Chondrocyte (in vitro differentiated cells): ENCODE measurements at regions not wholly inside any gene's neighbourhood (a gene's known extent, or its start where the extent isn't known, plus 50 kb on each side); places are given as distances from the start of the nearest gene placed in this dataset.

Experiments
- DNase-seq: peaks from one replicate; pipeline ENCODE4 v3.0.0; 2021; ENCODE audit warnings: mixed read lengths, low spot score
- H3K27ac Mint-ChIP-seq: one replicate; pipeline ENCODE4 v1.8.0; 2021; ENCODE audit warnings: mild to moderate bottlenecking, moderate library complexity, mixed read lengths; ENCODE audit not compliant: unreplicated experiment
- H3K27me3 Mint-ChIP-seq: 2 replicates; pipeline ENCODE4 v1.8.0; 2021; ENCODE audit warnings: low read depth, mixed read lengths
- H3K36me3 Mint-ChIP-seq: 2 replicates; pipeline ENCODE4 v1.8.0; 2021; ENCODE audit warnings: low read depth, mixed read lengths
- H3K4me1 Mint-ChIP-seq: 2 replicates; pipeline ENCODE4 v1.8.0; 2021; ENCODE audit warnings: low read depth, mild to moderate bottlenecking, mixed read lengths
- H3K4me3 Mint-ChIP-seq: one replicate; pipeline ENCODE4 v1.8.0; 2021; ENCODE audit warnings: mild to moderate bottlenecking, moderate library complexity, mixed read lengths; ENCODE audit not compliant: unreplicated experiment
- H3K9me3 Mint-ChIP-seq: 2 replicates; pipeline ENCODE4 v1.8.0; 2021; ENCODE audit warnings: low read depth, mixed read lengths
- TF ChIP-seq, protein P1 (sequence below): fragments of 200-600 bp; sonication (generic); IDR thresholded peaks from 2 replicates; pipeline ENCODE4 v1.5.0; 2021; ENCODE audit warnings: antibody characterized with exemption, mild to moderate bottlenecking, moderate library complexity

DNA sequence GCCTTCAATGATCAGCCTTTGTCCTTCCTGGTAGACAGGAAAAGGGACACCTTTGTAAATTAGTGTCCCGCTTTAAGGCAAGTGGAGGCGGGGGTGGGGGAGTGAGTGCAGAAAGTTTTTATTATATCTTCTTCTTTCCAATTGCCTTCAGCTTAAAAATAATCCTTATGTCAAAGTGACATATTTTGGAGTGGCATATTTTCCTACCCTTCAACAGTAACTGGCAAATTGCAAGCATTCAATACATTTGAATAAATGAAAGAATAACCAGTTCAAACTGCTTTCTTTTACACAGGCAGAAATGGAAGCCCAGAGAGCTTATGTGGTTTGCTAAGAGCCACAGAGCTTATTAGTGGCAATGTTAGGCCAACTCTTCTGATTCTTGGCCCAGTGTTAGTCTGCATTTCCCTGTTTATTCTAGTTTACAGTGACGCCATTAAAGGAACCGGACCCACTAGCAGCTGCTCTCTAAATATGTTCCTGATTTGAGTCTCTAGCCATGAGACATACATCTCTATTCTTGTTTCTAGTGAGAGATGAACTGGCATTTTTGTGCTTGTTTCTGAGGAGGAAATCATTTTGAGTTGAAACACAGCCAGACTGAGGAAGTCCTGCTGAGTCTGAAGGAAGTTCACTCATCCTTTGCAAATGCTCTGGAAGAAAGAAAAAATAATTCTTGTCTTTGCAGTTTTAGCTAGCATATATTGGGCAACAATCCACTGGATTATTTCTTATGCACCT, 468.7 kb downstream of the NOVA1 start:
- Mint-ChIP-seq H3K27me3 (no peaks in the 10 kb centered on the region), H3K9me3 (no peaks in the 10 kb centered on the region), H3K27ac (no peak overlapping the region), H3K4me3 (no peak overlapping the region), H3K36me3 (no peaks in the 10 kb centered on the region), H3K4me1 (peaks cover 7% of the 10 kb centered on the region)
- no peak for DNase-seq
- TF ChIP-seq, protein P1, sequence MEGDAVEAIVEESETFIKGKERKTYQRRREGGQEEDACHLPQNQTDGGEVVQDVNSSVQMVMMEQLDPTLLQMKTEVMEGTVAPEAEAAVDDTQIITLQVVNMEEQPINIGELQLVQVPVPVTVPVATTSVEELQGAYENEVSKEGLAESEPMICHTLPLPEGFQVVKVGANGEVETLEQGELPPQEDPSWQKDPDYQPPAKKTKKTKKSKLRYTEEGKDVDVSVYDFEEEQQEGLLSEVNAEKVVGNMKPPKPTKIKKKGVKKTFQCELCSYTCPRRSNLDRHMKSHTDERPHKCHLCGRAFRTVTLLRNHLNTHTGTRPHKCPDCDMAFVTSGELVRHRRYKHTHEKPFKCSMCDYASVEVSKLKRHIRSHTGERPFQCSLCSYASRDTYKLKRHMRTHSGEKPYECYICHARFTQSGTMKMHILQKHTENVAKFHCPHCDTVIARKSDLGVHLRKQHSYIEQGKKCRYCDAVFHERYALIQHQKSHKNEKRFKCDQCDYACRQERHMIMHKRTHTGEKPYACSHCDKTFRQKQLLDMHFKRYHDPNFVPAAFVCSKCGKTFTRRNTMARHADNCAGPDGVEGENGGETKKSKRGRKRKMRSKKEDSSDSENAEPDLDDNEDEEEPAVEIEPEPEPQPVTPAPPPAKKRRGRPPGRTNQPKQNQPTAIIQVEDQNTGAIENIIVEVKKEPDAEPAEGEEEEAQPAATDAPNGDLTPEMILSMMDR = no peak

DNA sequence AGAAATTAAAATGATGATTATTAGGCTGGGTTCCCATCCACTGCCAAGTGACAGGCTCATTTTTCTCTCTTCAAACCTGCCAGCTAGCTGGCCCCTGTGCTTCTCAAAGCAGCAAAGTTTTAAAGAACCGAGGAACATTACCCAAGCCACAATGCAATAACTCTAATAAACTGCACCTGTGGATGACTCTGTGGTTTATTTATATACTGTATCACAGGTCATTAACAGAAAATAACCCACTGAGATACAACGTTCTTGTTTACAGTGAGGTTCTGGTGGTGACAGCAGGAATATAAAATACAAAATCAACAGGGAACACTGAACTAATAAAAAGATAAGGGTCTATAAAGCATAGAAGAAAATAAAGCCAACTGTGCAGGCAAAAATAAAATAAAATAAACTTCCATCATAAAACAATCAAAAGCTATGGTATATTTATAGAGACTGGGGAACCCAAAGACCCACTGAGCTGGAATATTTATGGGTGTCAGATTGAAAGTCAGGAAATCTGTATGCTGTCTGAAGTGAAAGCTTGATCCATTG, 472.9 kb downstream of the NOVA1 start:
- TF ChIP-seq, protein P1 = no peak
- H3K9me3 Mint-ChIP-seq = no peaks in the 10 kb centered on the region
- no peaks in the 10 kb centered on the region for H3K36me3 Mint-ChIP-seq
- no peak overlapping the region for H3K4me3 Mint-ChIP-seq
- no peaks in the 10 kb centered on the region for H3K27me3 Mint-ChIP-seq
- peaks cover 7% of the 10 kb centered on the region for H3K4me1 Mint-ChIP-seq
- no peak for DNase-seq
- no peak overlapping the region for H3K27ac Mint-ChIP-seq

DNA sequence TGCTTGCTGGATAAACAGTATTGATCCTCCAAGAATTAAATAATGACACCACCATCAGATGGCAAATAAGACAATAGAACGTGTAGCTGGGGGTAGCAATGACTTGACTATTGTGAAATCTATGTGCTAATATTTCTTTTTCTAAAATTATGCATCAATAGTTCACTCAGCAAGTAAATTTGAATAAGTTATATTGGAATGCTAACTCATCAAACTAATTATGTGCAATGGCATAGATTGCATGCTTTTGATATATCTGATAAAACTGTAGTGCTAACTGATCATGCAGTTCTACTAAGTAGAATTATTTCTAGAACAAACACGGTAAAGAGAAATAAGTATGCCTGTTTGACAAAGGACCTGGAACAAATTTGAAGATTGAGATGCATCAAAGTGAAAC, 474.4 kb downstream of the NOVA1 start:
- TF ChIP-seq, protein P1 = no peak
- no peak for DNase-seq
- no peaks in the 10 kb centered on the region for H3K36me3 Mint-ChIP-seq
- no peaks in the 10 kb centered on the region for H3K4me1 Mint-ChIP-seq
- H3K4me3 Mint-ChIP-seq = no peak overlapping the region
- H3K9me3 Mint-ChIP-seq = no peaks in the 10 kb centered on the region
- H3K27ac Mint-ChIP-seq = no peak overlapping the region
- peaks cover 2% of the 10 kb centered on the region for H3K27me3 Mint-ChIP-seq

DNA sequence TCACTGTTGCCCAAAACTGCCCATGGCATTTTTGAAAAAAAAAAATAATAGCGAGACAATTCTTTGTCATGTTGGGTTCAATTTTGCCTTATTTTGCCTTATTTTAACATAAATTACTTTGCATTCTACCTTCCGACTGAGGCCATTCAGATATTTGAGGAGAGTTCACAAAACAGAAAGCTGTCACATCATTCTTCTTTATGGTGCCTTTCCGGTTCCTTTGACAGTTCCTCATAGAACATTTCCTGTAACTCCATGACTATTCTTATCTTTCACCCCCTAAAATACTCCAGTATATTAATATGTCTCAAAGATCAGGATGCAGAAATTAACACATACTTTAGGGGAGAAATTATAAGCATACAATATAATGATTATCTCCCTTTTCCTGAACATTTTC, 476.7 kb downstream of the NOVA1 start:
- Mint-ChIP-seq H3K27ac (no peak overlapping the region), H3K27me3 (peaks cover 2% of the 10 kb centered on the region), H3K9me3 (no peaks in the 10 kb centered on the region), H3K36me3 (no peaks in the 10 kb centered on the region), H3K4me1 (no peaks in the 10 kb centered on the region), H3K4me3 (no peak overlapping the region)
- TF ChIP-seq, protein P1 = no peak
- DNase-seq = no peak

DNA sequence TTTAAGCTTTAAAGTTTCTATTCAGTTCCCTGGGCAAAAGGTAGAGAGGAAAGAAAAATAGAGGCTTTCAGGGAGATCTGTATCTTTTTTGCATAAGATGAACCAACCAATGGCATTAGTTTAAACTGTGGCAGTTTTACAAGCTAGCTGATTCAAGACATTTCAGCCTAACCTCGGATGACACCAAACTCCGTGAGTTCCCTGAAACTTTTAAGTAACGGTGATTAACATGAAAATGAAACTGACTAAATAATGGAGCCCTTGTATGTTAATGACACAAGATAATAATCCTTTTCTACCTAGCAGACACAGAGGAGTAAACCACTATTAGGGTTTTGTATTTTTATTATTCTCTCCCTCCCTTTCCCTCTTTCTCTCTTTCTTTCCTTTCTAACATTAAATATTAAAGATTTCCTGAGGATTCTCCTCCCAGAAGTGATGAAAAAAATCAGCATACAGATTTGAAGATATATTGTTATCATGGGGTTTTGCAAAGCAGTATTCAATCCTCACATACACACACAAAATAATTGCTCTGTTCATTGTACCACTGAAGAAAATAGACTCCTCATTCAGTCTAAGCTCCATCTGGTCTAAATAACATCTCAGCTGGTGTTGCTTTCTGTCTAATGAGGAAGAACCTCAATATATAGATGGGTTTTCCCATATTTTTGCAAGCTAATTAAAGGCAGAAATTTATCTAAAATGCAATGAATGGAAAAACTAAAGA, 483.8 kb downstream of the NOVA1 start:
- Mint-ChIP-seq H3K27me3 (no peaks in the 10 kb centered on the region), H3K4me1 (no peaks in the 10 kb centered on the region), H3K27ac (no peak overlapping the region), H3K9me3 (peaks cover 4% of the 10 kb centered on the region), H3K36me3 (no peaks in the 10 kb centered on the region), H3K4me3 (no peak overlapping the region)
- TF ChIP-seq, protein P1 = no peak
- DNase-seq = no peak
